PC-9 (cell line): ENCODE measurements at regions not wholly inside any gene's neighbourhood (a gene's known extent, or its start where the extent isn't known, plus 50 kb on each side); places are given as distances from the start of the nearest gene placed in this dataset.

Source experiments
- CTCF ChIP-seq: fragments of 200-600 bp; sonication (generic); conservative IDR thresholded peaks from 2 replicates; pipeline ENCODE4 v1.6.1; 2017; ENCODE audit warnings: mixed run types, antibody characterized with exemption, mild to moderate bottlenecking, moderate library complexity
- EZH2 ChIP-seq: fragments of 200-600 bp; sonication (generic); IDR thresholded peaks from 2 replicates; pipeline ENCODE4 v1.8.0; 2017; ENCODE audit warnings: antibody characterized with exemption, low read depth

- no peak for TF ChIP-seq CTCF
- TF ChIP-seq EZH2 = no peak
Observed at GRCh38 chr11:109237636-109238035, 184.4 kb upstream of the C11orf87 start.
